ENCODE measurements at regions not wholly inside any gene's neighbourhood (a gene's known extent, or its start where the extent isn't known, plus 50 kb on each side); places are given as distances from the start of the nearest gene placed in this dataset.
"Not testable (repeated sequence)": the region's sequence is repeated elsewhere in the genome, so short reads cannot be mapped to it uniquely, and the experiment has no call there.

DNA sequence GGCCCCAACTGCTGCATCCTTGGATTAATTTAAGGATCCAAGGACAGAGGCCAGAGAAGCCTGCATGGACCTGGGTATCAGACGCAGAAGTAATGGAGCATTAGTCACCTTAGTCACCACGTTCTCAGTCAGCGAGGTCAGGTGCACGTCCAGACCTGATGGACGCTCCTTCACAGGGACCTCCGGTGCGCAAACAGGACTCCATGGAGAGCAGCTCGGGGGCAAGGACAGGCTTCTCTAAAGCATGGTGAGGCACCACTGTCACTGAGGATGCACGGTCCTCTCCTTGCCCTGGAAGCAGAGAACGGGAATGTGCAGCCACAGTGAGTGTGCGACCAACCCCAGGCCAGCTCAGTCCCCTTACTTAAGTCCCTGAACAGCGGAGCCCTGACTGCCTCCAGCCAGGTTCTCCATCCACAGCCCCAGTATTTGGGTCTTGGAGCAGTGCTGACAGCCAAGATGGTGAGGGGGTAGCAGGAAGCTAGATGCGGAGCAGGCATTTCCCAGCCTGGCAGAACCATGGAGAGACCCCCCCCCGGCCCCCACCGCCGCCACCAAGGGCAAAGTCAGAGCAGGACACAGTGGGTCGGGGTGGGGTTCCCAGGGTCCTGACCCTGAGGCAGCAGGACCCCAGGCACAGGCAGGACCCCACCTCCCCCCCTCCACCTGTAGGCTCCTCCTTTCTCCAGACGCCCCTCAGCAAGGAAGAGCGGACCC is 253.4 kb upstream of the SFSWAP start:
- H3K27ac ChIP-seq, result no peak overlapping the region
- DNase-seq (ENCODE audit: low read depth, low spot score), result no peak

- no peak for DNase-seq (ENCODE audit: low read depth, low spot score)
- H3K27ac ChIP-seq, result no peak overlapping the region
Observed at GRCh38 chr12:131458048-131458374, 252.9 kb upstream of the SFSWAP start.

- DNase-seq (ENCODE audit: low read depth, low spot score), result no peak
- H3K27ac ChIP-seq, result no peak overlapping the region
Observed at GRCh38 chr12:131458931-131459772, 251.7 kb upstream of the SFSWAP start.

- no peak overlapping the region for H3K27ac ChIP-seq
- DNase-seq (ENCODE audit: low read depth, low spot score), result no peak
Observed at GRCh38 chr12:131459773-131460365, 251.0 kb upstream of the SFSWAP start.

- DNase-seq (ENCODE audit: low read depth, low spot score), result no peak
- H3K27ac ChIP-seq, result no peak overlapping the region
Observed at GRCh38 chr12:131460520-131460919, 250.4 kb upstream of the SFSWAP start.

DNA sequence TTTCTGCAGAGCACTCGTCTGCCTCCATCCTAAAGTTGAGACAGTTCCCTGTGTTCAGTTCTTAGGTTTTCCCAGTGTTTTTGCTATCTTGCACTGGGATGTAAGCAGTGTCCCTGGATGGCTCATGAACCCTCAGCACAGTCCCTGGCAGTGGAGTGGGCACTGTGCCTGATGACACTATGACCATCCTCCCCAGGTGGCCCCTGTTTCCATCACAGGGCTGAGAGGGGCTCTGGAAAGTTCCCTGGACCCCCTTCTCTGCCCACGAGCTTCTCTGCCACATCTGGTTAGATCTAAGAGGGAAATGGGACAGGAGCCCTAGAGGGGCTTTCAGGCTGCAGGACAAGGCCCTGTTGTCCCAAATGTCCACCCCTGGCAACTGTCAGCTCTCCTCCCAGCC is 249.8 kb upstream of the SFSWAP start:
- DNase-seq (ENCODE audit: low read depth, low spot score), result no peak
- H3K27ac ChIP-seq, result no peak overlapping the region

DNA sequence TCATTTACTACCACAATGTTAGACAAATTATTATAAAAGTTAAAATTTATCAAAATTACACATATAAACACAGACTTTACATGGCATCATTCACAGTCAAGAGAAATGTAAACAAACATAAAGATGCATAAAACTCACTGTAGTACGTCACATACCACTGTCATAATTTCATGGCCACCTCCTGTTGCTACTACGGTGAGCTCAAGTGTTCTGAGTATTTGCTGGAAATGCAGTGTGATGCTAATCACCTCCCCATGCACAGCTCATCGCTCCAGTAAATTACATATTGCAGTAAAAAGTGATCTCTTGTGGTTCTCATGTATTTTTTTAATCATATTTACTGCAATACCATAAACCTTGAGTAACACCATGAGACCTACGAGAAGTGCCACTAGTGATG is 247.7 kb upstream of the SFSWAP start:
- H3K27ac ChIP-seq, result no peak overlapping the region
- no peak for DNase-seq (ENCODE audit: low read depth, low spot score)

GRCh38 chr12:131464081-131464480 is 246.8 kb upstream of the SFSWAP start:
- no peak for DNase-seq (ENCODE audit: low read depth, low spot score)
- H3K27ac ChIP-seq, result no peak overlapping the region

GRCh38 chr12:131466306-131466705 is 244.6 kb upstream of the SFSWAP start:
- no peak overlapping the region for H3K27ac ChIP-seq
- DNase-seq (ENCODE audit: low read depth, low spot score), result no peak

DNA sequence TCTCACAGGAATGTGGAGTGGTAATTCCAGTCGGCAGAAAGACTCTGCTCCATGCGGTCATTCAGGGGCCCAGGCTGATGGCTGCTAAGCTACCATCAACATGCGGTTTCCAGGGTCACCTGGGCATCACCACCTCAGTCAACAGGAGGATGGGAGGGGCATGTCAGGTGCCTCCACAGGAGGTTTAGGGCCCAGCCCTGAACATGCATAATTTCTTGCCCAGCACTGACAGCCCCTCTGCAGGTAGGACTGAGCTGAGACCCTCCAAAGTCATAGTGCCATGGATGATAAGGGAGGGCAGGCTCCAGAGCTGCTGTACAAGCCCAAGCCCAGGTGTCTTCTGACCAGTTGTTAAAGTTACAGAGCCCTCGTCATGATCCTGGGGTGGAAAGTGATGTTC is 244.0 kb upstream of the SFSWAP start:
- DNase-seq (ENCODE audit: low read depth, low spot score), result no peak
- H3K27ac ChIP-seq, result no peak overlapping the region

GRCh38 chr12:131468206-131468605 is 242.7 kb upstream of the SFSWAP start:
- H3K27ac ChIP-seq, result no peak overlapping the region
- DNase-seq (ENCODE audit: low read depth, low spot score), result no peak

- H3K27ac ChIP-seq; DNase-seq (ENCODE audit: low read depth, low spot score): not testable (repeated sequence)
Observed at GRCh38 chr12:131469945-131470344, 240.9 kb upstream of the SFSWAP start.

DNA sequence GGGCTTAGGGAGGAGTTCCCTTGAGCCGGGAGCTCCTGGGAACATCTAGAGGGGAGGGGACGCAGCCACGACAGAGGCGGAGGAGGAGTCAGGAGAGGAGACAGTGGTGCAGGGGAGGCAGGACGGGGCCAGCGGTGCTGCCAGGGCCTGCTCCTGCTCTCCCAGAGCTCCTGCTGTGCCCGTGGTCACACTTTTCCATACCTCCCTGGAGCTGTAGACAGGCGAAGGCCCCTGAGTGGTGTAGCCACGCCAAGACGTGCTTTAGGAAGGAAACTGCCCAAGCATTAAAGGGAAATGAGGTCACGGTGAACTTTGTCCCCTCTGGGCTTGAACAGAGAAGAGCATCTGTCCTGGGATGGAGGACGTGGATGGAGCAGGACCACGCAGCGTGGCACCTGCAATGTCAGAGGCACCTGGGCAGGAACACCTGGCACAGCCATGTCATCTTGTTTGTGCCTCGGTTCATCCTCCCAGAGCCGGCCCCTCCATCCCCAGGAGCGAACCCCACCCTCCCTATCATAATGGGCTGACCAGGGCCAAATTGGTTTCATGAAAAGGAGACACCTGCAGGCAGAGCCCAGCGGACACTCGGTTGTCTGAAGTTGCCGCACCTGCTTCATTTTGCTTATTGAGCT is 239.5 kb upstream of the SFSWAP start:
- no peak overlapping the region for H3K27ac ChIP-seq

DNA sequence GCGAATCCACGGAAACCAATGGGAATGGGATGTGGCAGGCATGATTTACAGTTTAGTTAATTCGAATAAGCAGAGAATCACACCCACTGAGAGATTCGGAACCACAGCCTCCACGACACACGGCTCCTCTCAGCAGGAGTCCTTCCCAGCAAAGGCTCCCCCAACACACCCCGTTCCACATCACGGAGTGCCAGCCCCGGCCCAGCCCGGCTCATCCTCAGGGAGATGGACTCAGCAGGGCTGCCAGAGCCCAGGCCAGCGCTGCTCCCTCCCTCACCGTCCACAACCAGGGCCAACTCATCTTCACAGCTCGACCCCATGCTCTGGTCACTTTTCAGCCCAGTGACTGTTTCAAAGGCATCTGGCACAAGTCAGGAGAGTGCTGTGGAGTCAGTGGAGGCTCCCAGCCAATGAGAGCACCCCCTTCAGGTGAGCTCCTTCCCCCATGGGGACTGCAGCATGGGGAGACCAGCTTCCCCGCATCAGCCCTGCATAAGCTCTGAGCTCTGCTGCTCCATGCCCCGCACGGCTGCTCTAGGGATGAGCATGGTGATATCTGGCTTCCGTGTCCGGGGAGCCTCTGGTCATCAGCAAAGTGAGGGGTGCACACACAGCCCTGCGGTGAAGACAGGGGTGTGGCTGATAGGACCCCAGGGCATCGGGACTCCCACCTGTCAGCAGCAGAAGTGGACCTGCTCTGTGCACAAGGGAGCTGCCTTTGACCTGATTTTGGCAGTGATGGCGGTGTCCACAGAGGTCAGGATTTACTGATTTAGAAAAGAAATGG is 238.8 kb upstream of the SFSWAP start:
- no peak for DNase-seq (ENCODE audit: low read depth, low spot score)

More for the DNA sequence above, 239.5 kb upstream of the SFSWAP start:
- no peak for DNase-seq (ENCODE audit: low read depth, low spot score)

GRCh38 chr12:131473261-131473660 is 237.6 kb upstream of the SFSWAP start:
- DNase-seq (ENCODE audit: low read depth, low spot score), result no peak
- no peak overlapping the region for H3K27ac ChIP-seq

More for the DNA sequence above, 238.8 kb upstream of the SFSWAP start:
- H3K27ac ChIP-seq, result no peak overlapping the region

GRCh38 chr12:131473741-131474709 is 236.9 kb upstream of the SFSWAP start:
- H3K27ac ChIP-seq, result no peak overlapping the region
- no peak for DNase-seq (ENCODE audit: low read depth, low spot score)

DNA sequence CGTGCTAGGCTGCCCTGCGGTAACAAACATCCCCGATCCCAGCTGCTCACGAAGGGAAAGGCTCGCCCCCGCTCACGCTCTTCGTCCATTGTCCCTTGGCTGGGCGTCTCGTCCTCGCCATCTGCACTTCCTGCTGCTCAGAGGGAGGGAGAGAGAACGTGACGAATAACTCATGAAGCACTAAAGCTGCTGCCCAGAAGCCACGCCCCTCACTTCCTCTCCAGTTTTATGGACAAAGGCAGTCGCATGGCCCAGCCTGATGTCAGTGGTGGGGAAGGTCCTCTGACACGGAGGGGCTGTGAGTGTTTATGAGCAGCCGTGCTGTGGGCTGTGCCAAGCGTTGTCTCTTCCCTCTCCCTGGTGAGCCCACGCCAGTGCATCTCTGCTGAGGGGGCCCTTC is 235.9 kb upstream of the SFSWAP start:
- DNase-seq (ENCODE audit: low read depth, low spot score); H3K27ac ChIP-seq: not testable (repeated sequence)

DNA sequence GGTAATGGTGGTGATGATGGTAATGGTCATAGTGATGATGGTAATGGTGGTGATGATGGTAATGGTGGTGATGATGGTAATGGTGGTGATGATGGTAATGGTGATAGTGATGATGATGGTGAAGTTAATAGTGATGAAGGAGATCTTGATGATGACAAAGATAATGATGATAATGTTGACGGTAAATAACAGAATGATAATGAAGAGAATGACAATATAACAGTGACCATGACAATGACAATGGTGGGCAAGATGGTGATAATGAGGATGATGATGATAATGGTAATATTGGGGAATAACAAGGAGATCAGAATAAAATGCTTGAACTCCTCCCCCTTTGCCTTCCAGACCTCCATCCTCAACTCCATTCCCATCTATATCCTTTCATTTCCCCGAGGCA is 233.3 kb upstream of the SFSWAP start:
- H3K27ac ChIP-seq, result no peak overlapping the region
- no peak for DNase-seq (ENCODE audit: low read depth, low spot score)

GRCh38 chr12:131478468-131478867 is 232.4 kb upstream of the SFSWAP start:
- no peak for DNase-seq (ENCODE audit: low read depth, low spot score)
- H3K27ac ChIP-seq, result no peak overlapping the region

Measured in epithelial cell of prostate (primary cell).